Neutrophil (primary cell): ENCODE measurements at regions not wholly inside any gene's neighbourhood (a gene's known extent, or its start where the extent isn't known, plus 50 kb on each side); places are given as distances from the start of the nearest gene placed in this dataset.
"Not testable (repeated sequence)": the region's sequence is repeated elsewhere in the genome, so short reads cannot be mapped to it uniquely, and the experiment has no call there.

Experiments used
- H3K27ac ChIP-seq: fragments of 200-600 bp; sonication (generic); 2 replicates; pipeline ENCODE4 v1.5.1; 2016; ENCODE audit warnings: mild to moderate bottlenecking, moderate library complexity
- H3K27me3 ChIP-seq: fragments of 200-600 bp; sonication (generic); 2 replicates; pipeline ENCODE4 v1.6.0; 2016; ENCODE audit warnings: mild to moderate bottlenecking
- H3K36me3 ChIP-seq: fragments of 200-600 bp; sonication (generic); 2 replicates; pipeline ENCODE4 v1.5.1; 2017
- H3K4me1 ChIP-seq, 2 experiments: fragments of 200-600 bp in 1 of 2; sonication (generic) in 1 of 2; 1 replicate in 1 of 2; 2 replicates in 1 of 2; pipeline versions ENCODE4 v1.5.1 to v1.6.1; 2013 to 2016; ENCODE audit warnings: low read depth in 1 of 2, low read length in 1 of 2, mild to moderate bottlenecking in 1 of 2, moderate library complexity in 1 of 2; ENCODE audit not compliant: control insufficient read depth in 1 of 2, insufficient read depth in 1 of 2
- H3K4me3 ChIP-seq, 2 experiments: fragments of 200-600 bp in 1 of 2; sonication (generic) in 1 of 2; 1 replicate in 1 of 2; 2 replicates in 1 of 2; pipeline ENCODE4 v1.5.1; 2013 to 2016; ENCODE audit warnings: low read depth in 1 of 2, low read length in 1 of 2, mild to moderate bottlenecking in 1 of 2, moderate library complexity in 1 of 2
- H3K9me3 ChIP-seq: fragments of 200-600 bp; sonication (generic); 2 replicates; pipeline ENCODE4 v1.5.1; 2016
- TF ChIP-seq, protein P1 (sequence below): fragments of 200-600 bp; sonication (generic); IDR thresholded peaks from 2 replicates; pipeline ENCODE4 v1.5.1; 2016; ENCODE audit warnings: antibody characterized with exemption

- TF ChIP-seq, protein P1, sequence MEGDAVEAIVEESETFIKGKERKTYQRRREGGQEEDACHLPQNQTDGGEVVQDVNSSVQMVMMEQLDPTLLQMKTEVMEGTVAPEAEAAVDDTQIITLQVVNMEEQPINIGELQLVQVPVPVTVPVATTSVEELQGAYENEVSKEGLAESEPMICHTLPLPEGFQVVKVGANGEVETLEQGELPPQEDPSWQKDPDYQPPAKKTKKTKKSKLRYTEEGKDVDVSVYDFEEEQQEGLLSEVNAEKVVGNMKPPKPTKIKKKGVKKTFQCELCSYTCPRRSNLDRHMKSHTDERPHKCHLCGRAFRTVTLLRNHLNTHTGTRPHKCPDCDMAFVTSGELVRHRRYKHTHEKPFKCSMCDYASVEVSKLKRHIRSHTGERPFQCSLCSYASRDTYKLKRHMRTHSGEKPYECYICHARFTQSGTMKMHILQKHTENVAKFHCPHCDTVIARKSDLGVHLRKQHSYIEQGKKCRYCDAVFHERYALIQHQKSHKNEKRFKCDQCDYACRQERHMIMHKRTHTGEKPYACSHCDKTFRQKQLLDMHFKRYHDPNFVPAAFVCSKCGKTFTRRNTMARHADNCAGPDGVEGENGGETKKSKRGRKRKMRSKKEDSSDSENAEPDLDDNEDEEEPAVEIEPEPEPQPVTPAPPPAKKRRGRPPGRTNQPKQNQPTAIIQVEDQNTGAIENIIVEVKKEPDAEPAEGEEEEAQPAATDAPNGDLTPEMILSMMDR = no peak
- Histone ChIP-seq H3K27ac (no peak overlapping the region), H3K4me3 (no peak overlapping the region), H3K27me3 (no peaks in the 10 kb centered on the region), H3K36me3 (no peaks in the 10 kb centered on the region), H3K4me1 (no peaks in the 10 kb centered on the region), H3K9me3 (no peaks in the 10 kb centered on the region)
These were observed 272.4 kb downstream of the CDK5RAP2 start for GRCh38 chr9:120307599-120307998.

DNA sequence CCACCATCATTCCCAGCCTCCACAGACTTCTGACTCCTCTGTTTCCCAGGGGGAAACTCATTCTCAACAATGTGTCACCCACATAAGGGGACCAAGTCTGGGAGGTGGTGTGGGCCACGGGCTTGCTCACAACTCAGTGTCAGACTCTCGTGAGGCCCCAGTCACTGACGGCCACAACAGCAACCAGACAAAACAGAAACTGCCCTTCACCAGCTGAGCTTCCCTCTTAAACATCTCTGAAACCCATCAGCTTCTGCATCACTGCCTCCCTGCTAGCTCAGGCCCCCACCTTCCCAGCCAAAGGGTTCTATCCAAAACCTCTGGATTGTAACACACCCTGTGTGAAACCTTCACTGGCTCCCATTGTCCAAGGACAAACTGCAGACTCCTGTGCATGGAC, 273.4 kb downstream of the CDK5RAP2 start:
- Histone ChIP-seq H3K9me3 (no peaks in the 10 kb centered on the region), H3K27ac (no peak overlapping the region), H3K4me1 (no peaks in the 10 kb centered on the region), H3K4me3 (no peak overlapping the region), H3K27me3 (no peaks in the 10 kb centered on the region), H3K36me3 (no peaks in the 10 kb centered on the region)
- TF ChIP-seq, protein P1 = no peak

DNA sequence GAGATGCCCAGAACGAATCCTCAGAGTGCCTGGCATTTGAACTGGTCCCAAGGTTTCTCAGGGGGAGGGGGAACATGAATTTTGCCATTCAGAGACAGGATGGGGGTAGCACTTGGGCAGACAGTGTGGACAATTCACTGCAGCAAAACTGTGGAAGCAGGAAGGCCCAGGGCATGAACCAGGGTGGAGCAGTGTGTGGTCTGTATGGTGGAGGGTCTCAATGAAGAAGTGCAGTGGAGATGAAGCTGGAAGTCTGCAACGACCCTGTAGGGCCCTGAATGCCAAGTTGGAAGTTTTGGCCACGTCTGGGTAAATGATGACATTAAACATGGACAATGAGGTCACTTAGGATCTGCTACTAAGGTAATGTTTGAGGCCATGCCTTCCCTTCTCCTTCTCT, 273.9 kb downstream of the CDK5RAP2 start:
- H3K9me3 ChIP-seq = no peaks in the 10 kb centered on the region
- H3K27ac ChIP-seq = no peak overlapping the region
- H3K36me3 ChIP-seq = no peaks in the 10 kb centered on the region
- no peak overlapping the region for H3K4me3 ChIP-seq
- H3K4me1 ChIP-seq = no peaks in the 10 kb centered on the region
- TF ChIP-seq, protein P1 = no peak
- H3K27me3 ChIP-seq = no peaks in the 10 kb centered on the region

DNA sequence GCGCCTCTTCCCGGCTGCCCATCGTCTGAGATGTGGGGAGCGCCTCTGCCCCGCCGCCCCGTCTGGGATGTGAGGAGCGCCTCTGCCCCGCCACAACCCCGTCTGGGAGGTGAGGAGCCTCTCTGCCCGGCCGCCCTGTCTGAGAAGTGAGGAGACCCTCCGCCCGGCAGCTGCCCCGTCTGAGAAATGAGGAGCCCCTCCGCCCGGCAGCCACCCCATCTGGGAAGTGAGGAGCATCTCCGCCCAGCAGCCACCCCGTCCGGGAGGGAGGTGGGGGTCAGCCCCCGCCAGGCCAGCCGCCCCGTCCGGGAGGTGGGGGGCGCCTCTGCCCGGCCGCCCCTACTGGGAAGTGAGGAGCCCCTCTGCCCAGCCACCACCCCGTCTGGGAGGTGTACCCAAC, 275.1 kb downstream of the CDK5RAP2 start:
- not testable (repeated sequence) for H3K36me3 ChIP-seq, H3K4me3 ChIP-seq, H3K27me3 ChIP-seq, H3K9me3 ChIP-seq, H3K27ac ChIP-seq, H3K4me1 ChIP-seq

DNA sequence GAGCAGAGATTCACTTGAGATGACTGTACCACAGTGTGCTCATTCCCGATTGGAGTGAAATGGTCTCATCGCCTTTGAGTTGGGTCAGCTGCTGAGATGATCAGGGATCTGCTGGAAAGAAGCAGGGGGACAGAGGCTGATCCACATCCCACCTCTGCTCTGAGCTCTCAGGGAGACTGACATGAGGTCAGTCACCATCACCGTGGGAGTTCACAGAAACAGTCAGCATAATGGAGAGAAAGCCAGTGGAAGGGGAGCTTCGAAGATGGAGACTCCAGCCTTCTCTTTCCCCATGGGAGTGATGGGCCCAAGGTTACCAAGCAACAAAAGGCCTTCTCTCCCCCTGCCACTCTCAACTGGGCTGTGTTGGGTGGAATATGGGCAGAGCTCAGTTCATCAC, 276.4 kb downstream of the CDK5RAP2 start:
- Histone ChIP-seq H3K4me3 (no peak overlapping the region), H3K27me3 (no peaks in the 10 kb centered on the region), H3K9me3 (no peaks in the 10 kb centered on the region), H3K4me1 (no peaks in the 10 kb centered on the region), H3K36me3 (no peaks in the 10 kb centered on the region), H3K27ac (no peak overlapping the region)
- TF ChIP-seq, protein P1 = no peak

GRCh38 chr9:120299785-120300184, 280.2 kb downstream of the CDK5RAP2 start:
- Histone ChIP-seq H3K4me1 (no peaks in the 10 kb centered on the region), H3K27me3 (no peaks in the 10 kb centered on the region), H3K4me3 (no peak overlapping the region), H3K9me3 (no peaks in the 10 kb centered on the region), H3K27ac (no peak overlapping the region), H3K36me3 (no peaks in the 10 kb centered on the region)
- TF ChIP-seq, protein P1 = no peak
